ENCODE measurements at regions not wholly inside any gene's neighbourhood (a gene's known extent, or its start where the extent isn't known, plus 50 kb on each side); places are given as distances from the start of the nearest gene placed in this dataset.
"Not testable (repeated sequence)": the region's sequence is repeated elsewhere in the genome, so short reads cannot be mapped to it uniquely, and the experiment has no call there.

DNA sequence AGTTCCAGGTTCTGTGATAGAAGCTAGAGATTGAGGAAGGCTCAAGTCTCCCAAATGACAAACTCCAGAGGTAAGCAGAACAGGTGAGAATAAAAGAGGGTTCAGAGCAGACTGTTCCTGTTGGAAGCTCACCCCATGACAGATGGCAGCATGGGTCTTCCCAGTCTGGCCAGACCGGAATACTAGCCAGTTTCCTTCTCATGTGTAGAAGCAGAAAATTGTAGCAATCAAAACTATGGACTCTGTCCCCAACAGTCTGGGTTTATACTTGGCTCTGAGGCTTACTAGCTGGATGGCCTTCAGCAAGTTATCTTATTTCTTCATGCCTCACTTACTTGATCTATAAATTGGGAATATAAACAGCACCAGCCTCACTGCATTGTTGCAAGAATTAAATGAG is 494.8 kb downstream of the MN1 start:
- DNase-seq: peak in 1 of 2 donors; percentile 33
- ATAC-seq: peak; percentile 98
- intact Hi-C loops (cut with DNase I, micrococcal nuclease): no loop called here

DNA sequence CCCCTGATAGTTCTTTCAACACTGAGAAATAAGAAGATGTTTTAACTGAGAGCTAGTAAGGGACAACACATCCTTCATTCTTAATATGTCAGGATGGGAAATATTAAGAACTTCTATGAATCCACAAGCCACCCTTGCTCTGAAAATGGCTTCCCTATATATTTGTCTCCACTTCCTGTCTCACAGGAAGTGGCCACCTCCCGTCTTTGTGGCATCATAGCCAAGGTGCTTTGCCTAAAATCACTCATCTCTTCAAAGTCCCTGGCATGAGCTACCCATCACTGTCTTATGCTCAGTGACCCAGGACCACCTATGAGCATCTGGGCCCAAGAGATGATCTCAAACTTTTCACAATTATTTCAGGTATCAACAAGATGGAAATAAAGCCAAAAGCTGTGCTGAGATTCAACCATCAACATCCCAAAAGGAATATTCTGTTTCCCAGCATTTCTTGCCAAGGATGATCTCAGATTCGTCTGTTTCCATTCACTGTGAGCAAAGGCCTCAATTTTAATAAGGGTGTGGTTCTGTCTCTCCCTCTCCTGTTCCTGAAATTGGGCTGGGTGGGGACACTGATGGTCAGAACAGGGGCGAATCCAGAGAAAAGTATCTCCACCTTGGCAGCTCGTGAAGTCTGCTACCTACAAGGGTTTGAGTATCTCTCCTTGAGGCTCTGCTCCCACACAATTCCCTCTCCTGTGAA is 493.9 kb downstream of the MN1 start:
- ATAC-seq (no peak), DNase-seq (no peak)
- intact Hi-C loops (cut with DNase I, micrococcal nuclease): no loop called here

DNA sequence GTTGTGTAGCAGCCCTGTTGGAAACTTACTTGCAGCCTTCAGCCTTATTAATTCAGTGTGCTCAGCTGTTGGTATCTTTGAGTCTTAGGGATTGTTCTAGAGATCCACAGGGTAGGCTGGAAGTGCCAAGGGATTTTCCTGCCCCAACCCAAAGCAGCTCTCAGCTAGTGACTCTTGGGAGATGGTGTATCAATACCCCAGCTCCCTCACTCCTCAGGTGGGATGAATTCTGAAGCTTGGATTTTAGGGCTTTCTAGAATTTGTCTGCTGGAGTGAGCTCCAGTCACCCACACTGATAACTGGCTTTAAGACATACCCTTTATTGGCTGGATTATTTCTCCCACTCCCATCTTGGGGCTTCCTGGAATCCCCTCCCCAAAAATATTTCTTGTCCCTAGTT is 493.0 kb downstream of the MN1 start:
- intact Hi-C loops (cut with DNase I, micrococcal nuclease): no loop called here
- DNase-seq (no peak), ATAC-seq (no peak)

DNA sequence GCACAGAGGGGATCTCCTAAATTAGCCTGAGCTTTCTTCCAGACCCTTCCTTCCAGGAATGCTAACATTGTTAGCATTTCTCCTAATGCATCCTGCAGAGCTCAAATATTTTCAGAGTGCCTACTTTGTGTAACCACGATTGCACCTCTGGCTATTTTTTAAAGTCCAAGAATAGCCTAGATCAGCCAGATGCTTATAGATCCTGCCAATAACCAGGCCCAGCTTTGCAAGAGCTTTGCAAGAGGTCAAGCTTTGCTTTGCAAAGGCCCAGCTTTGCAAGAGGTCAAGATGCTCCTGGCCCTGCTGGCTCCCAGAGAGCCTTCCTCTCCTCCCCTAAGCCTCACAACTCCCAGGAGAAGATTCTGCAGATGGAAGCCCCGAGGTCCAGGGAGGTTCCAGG is 491.9 kb downstream of the MN1 start:
- DNase-seq (no peak), ATAC-seq (no peak)
- intact Hi-C loops (cut with DNase I, micrococcal nuclease): no loop called here

DNA sequence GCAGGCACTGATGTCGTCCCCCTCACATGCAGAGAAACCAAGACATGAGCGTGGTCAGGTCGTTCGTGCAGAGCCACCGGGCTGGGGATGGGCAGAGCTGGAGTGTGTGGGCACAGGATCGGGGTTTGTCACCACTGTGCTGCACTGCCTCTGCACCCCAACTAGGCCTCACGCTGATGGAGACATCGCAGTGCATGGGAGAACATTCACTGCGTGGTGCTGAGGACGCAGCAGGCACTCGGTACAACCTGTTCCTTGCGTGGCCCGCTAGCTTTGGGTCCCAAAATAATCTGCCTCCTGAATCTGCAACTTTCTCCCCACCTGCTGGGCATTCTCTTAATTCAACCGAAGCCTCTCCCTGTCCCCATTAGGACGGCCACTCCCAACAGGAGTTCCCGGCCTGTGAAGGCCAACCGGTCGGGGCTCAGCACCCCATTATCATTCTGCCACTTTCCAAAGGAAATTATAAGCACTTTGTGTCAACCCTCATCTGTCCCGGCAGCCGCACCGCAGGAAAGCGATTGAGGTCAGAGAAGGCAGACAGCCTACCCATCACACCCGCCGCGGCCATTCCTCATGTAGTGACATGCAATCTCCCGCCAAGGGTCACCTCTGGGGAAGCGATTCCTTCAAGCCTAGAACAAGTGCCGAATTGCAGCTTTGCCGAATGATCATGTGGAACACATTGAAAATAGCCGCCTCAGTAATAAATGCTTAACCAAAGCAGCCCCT is 490.4 kb downstream of the MN1 start:
- intact Hi-C loops (cut with DNase I, micrococcal nuclease): no loop called here
- DNase-seq: no peak
- ATAC-seq: no peak

DNA sequence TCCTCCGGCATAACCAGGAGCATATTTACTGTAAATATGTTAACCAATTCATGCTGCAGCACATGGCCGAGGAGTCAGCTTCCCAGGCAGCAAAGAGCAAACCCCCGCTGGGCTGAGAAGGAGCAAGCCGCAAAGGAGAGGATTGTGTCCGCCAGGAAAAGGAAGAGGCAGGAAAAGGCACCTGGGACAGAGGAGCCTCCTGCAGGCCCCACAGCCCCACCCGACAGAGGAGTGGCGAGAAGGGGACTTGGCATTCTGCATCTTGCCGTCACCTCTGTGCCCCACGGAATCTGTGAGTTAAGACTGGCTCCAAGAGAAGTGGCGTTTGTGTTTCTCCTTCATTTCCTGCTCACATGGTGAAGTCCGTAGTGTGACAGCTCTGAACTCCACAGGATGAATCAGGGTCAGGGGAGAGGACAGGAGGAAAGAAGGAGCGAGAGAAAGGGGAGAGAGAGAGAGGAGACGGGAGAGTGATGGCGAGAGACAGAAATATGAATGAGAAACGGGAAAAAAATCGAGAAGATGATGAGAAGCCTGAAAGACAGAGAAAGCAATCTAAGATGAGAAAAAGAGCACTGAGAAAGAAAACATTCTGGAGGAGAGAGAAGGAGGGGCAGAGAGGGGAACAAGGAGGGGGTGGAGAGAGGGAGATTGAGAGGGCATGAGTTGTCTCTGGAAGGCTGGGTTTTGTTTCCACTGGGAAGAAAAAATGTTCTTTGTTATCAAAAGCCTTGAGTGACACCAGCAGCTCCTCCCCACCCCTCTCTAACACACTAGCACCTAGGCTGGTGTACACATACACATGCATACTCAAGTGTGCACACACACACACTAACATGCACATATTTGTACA is 489.6 kb downstream of the MN1 start:
- ATAC-seq (peak; percentile 40), DNase-seq (peak in 1 of 2 donors; percentile 37)
- intact Hi-C loops (cut with DNase I, micrococcal nuclease): no loop called here

DNA sequence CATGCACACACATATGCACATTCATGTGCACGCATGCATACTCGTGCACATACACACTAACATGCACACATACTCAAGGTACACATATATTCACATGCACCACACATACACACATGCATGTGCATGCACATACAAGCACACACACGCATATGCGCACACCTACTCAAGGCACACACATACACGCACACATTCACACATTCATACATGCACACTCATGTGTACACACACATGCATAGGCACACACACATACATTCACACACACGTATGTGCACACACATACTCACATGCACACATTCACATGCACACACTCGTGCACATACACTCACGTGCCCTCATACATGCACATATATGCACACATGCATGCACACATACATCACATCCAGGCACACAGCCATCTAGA is 489.0 kb downstream of the MN1 start:
- intact Hi-C loops (cut with DNase I, micrococcal nuclease): no loop called here
- DNase-seq (no peak), ATAC-seq (no peak)

DNA sequence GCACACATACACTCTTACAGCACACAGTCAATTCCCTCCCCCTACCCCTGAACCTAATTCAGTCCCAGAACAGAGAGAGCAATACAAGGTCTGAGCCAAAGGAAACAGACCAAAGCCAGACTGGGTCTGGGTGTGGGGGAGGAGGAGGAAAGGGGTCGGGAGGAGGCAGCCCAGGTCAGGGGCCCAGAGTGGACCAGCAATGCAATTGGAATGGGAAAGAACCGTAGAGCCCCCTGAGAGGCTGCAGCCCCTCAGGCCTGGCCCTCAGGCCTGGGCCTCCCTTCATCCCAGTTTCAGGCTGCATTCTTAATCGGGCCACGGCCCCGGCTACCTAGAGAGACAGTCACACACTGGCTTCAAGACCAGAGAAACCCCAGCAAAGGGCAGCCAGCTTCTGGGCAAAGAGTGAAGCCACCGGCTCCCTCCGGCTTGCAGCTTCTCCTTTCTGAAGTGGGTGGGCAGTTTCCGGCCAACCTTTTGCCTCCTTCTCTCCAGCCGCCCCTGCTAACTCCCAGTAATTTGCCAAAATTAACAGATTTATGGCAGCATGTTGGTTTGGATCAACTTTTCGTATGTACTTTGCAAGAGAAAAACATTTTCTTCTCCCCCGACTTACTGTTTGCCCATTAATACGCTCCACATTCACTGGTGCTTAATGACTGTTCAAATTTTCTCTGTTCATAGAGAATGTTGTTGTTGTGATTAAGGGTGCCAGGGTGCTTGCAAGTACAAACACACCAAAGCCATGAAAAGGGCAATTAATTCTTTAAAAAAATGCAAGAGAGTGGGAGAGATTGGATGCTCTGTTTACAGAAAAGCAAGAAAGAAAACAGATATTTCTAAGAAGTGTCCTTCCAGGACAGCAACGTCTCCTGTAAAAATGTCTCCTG is 488.3 kb downstream of the MN1 start:
- DNase-seq (no peak), ATAC-seq (no peak)
- intact Hi-C loops (cut with DNase I, micrococcal nuclease): no loop called here

DNA sequence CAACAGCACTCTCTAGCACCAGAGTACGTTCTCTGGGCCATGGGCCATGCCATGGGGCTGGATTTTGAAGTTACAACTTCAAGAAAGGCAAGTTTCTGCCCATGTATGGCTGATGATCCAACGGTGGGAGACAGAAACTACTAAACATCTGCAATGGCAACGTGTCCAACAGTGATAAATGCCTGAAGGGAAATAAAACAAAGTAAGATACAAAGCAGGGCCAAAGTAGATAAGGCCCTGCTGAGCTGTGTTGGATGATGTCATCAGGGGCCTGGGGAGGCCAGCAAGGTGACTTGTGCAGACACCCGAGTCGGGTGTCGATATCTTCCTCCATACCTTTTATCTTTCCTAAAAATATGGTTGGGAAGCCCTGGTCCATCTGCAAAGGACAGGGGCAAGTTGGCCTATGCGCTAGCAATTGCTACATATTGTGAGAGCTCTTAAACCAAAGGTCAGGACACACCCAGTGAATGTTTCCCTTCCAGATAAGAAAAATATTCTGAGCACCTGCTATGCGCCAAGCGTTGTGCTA is 487.2 kb downstream of the MN1 start:
- DNase-seq (peak; percentile 33 to 47), ATAC-seq (peak; percentile 69)
- intact Hi-C loops (cut with DNase I, micrococcal nuclease): no loop called here

DNA sequence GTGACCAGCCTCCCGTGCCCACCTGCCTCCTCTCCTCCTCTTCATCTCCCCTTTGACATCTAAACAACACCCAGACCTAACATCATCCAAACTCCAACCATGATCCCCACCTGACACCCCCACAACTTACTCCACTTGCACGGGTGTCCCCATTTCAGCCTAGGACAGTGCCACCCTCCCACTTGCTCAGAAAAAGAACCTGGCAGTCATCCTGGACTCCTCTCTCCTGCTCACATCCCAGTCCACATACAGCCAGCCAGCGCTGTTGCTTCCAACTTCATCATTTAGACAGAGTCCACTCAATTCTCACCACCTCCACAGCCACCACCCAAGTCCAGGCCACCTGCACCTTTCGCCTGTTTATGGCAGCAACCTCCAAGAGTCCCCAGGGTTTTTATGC is 485.7 kb downstream of the MN1 start:
- intact Hi-C loops (cut with DNase I, micrococcal nuclease): no loop called here
- no peak for DNase-seq
- ATAC-seq: no peak

DNA sequence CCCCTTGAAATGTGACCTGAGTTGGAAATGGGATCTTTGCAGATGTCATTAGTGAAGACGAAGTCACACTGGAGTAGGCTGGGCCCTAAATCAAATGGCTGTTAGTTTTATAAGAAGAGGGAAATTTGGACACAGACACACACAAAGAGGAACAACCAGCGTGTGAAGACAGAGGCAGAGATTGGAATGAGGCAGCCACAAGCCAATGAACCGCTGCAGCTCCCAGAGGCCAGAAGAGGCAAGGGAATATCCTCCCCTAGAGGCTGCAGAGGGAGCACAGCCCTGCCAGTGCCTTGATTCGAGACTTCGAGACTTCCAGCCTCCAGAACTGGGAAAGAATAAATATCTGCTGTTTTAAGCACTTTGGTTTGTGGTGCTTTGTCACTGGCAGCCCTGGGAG is 484.5 kb downstream of the MN1 start:
- ATAC-seq (peak; percentile 43), DNase-seq (peak in 1 of 2 donors; percentile 38)
- intact Hi-C loops (cut with DNase I, micrococcal nuclease): no loop called here

DNA sequence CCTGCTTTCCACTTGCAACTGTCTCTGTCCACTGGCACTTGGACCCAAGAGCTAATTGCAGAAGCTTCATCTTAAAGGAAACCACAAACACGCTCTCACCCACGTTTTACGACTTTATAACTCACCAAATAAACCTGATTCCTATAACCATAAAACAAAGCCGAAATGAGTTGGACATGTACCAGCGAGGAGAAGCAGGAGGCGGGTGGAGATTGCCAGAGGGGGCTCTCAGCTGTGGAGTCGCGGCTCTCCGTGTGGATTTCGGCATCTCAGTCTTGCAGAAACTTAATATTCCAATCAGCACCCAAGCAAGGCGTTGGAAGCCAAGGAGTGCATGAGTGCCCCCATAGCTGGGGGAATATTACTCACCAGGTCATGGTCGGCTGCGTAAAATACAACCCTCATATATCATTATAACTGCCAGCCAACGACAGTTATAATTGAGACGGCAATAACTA is 483.6 kb downstream of the MN1 start:
- intact Hi-C loops (cut with DNase I, micrococcal nuclease): no loop called here
- DNase-seq: peak; percentile 42 to 45
- peak; percentile 80 for ATAC-seq

DNA sequence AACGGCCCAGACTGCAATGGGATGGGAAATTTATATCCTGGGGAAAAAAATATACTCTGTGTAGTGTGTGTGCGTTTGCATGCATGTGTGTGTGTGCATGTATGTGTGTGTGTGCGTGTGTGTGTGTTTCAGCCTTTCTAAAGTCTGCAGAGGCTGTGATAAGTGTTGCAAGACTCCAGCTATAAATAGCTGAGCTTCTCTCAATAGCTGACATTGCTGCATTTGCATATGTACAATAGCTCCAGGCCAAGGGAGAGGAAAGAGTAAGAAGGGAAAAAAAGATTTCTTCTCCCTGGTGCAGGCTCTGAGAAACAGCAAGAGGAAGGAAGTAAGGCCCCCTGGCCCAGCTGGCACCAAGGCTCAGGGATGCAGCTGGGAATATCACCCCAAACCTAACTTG is 483.0 kb downstream of the MN1 start:
- intact Hi-C loops (cut with DNase I, micrococcal nuclease): no loop called here
- DNase-seq: peak; percentile 55 to 64
- peak; percentile 49 for ATAC-seq

DNA sequence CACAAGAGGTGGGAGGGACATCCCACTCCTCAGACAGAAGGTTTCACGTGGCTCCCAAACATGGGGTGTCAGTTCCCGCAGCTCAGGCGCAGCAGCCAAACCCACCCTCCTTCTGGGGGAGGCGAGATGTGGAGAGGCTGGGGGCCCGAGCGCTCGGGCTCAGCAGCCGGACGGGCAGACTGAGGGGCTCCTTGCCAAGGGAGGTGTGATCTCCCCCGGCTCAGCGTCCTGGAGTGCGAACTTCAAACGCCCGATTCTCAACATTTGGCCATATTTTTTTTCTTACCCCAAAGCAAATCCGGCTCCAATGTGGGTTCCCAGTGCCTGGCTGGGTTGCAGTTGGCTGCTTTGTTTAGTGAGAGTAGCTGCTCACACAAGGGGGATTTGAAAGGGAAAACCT is 477.9 kb downstream of the MN1 start:
- DNase-seq: no peak
- intact Hi-C loops (cut with DNase I, micrococcal nuclease): no loop called here
- no peak for ATAC-seq

DNA sequence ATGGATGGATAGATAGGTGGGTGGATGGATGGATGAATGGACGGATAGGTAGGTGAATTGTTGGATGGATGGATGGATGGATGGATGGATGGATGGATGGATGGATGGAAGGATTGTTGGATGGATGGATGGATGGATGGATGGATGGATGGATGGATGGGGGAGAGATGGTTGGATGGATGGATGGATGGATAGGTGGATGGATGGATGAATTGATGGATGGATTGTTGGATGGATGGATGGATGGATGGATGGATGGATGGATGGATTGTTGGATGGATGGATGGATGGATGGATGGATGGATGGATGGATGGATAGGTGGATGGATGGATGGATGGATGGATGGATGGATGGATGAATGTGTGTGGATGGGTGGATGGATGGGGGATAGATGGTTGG is 476.6 kb downstream of the MN1 start:
- ATAC-seq; intact Hi-C loops (cut with DNase I, micrococcal nuclease); DNase-seq: not testable (repeated sequence)

DNA sequence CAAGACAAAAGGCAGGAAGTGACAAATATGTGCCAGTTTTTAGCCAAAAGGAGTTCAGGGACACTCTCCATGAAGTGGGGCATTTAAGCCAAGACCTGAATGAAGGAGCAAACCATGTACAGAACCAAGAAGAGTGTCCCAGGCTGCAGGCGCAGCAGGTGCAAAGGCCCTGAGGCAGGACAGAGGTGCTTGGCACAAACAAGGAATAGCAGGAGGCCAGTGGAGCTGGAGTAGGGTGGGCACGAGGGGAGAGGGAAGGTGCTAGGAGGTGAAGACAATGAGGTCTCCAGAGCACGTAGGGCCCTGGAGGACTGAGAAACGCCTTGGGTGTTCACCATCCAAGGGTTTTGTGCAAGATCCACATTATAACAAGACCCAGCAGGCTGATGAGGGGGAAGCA is 474.1 kb downstream of the MN1 start:
- ATAC-seq (no peak), DNase-seq (no peak)
- intact Hi-C loops (cut with DNase I, micrococcal nuclease): no loop called here

DNA sequence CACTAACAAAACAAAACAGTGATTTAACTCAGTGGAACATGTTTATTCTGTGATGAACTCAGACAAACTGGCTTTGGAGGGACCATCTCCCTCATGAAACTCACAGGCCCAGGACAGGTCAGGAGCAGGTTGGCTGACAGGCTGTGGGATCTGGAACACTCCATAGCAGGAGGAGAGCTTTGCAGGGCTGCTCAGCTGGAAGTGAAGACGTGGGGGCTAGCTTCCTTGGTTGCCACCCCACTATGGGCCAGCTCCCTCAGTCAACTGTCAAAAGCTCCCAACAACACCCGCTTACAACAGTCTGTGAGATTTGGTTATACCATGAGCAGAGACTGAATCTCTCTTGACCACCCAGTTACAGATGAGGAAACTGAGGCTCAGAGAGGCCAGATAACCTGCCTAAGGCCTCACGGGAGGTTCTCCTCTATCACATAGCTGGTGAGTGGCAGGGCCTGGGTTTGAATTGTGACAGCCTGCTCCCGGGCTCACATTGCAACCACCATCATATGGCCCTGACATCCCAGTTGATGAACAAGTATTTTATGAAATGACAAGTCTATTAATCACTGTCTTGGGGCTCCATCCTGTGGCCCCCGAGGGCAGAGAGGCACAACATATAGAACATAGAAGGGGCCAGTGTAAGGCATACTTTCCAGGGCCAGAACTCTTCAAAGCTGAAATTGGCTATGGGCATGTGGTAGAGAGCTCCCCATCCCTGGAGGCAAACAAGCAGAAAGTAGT is 473.4 kb downstream of the MN1 start:
- no peak for DNase-seq
- ATAC-seq: no peak
- intact Hi-C loops (cut with DNase I, micrococcal nuclease): no loop called here

All from left colon (tissue), 2 donors.